BJ (cell line): ENCODE measurements at regions not wholly inside any gene's neighbourhood (a gene's known extent, or its start where the extent isn't known, plus 50 kb on each side); places are given as distances from the start of the nearest gene placed in this dataset.

Experiments
- CTCF ChIA-PET: fragments of 350-600 bp; formaldehyde crosslinking; extraction: SDS; loops from one replicate; lab custom pipeline; 2021; ENCODE audit warnings: antibody characterized with exemption, inconsistent platforms; lab: Yijun Ruan, JAX
- POLR2A ChIA-PET: fragments of 300-600 bp; sonication (Branson Sonifier 250); formaldehyde crosslinking; extraction: SDS; loops from one replicate; lab custom pipeline; 2021; ENCODE audit warnings: antibody characterized with exemption; lab: Charles Lee
- DNase-seq: peaks from one replicate; pipeline ENCODE4 v3.0.0-alpha.2; 2011; ENCODE audit warnings: low read depth
- H3K27me3 ChIP-seq: 2 replicates; pipeline ENCODE4 v1.6.0; 2011; ENCODE audit warnings: low read length; ENCODE audit not compliant: control insufficient read depth, insufficient read depth
- H3K36me3 ChIP-seq: 2 replicates; pipeline ENCODE4 v1.5.1; 2011; ENCODE audit warnings: low read length; ENCODE audit not compliant: control insufficient read depth, insufficient read depth
- H3K4me3 ChIP-seq: 2 replicates; pipeline ENCODE4 v1.5.1; 2011; ENCODE audit warnings: low read depth, mild to moderate bottlenecking, control low read depth, low read length
- CTCF ChIP-seq: IDR thresholded peaks from 2 replicates; pipeline ENCODE4 v1.5.1; 2011; ENCODE audit warnings: low read depth, mild to moderate bottlenecking, control low read depth, inconsistent platforms, low read length, moderate library complexity; ENCODE audit not compliant: insufficient read depth

GRCh38 chr2:239555571-239555905 is 154.7 kb upstream of the HDAC4 start:
- ChIA-PET POLR2A (no interaction called here), CTCF (no interaction called here)
- no peak overlapping the region for H3K4me3 ChIP-seq
- DNase-seq, result no peak
- no peak for TF ChIP-seq CTCF
- H3K27me3 ChIP-seq, result no peaks in the 10 kb centered on the region
- no peaks in the 10 kb centered on the region for H3K36me3 ChIP-seq

DNA sequence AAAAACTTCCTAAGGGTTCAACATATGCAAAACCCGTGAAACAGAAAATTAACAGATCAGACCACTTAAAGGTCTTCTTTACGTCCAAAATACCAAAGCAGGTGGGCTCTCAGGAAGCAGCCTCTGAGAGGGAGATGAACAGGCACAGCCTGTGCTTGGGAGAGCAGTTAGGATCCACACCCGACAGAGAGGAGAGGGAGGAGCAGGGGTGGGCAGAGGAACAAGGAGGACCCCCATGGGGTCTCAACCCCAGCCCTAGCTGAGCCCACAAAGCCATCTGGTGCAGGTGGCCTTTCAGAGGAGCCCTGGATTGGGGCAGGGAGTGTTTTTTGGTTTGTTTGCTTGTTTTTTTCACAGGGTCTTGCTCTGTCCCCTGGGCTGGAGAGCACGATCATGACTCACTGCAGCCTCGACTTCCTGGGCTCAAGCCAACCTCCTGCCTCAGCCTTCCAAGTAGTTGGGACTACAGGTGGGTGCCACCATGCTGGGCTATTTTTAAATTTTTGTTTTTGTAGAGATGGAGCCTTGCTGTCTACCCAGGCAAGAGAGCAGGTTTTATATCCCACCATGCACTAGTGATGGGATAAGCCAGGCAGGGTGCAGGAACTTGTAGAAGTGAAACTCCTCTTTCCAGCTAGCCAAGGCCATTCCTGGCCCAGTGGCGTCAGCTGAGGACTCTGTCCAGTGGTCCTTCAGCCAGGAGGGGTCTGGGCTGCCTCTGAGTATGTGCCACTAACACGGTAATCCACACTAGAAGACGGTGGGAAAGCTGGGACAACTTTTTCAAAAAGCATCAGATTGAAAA is 154.1 kb upstream of the HDAC4 start:
- H3K4me3 ChIP-seq, result no peak overlapping the region
- H3K27me3 ChIP-seq, result no peaks in the 10 kb centered on the region
- ChIA-PET CTCF (interaction anchor here (0.8 kb wide), 1 partner anchor 37 kb away, joined by 4 read pairs; no protein-coding TSS in a partner anchor), POLR2A (no interaction called here)
- no peak for DNase-seq
- H3K36me3 ChIP-seq, result no peaks in the 10 kb centered on the region
- no peak for TF ChIP-seq CTCF

DNA sequence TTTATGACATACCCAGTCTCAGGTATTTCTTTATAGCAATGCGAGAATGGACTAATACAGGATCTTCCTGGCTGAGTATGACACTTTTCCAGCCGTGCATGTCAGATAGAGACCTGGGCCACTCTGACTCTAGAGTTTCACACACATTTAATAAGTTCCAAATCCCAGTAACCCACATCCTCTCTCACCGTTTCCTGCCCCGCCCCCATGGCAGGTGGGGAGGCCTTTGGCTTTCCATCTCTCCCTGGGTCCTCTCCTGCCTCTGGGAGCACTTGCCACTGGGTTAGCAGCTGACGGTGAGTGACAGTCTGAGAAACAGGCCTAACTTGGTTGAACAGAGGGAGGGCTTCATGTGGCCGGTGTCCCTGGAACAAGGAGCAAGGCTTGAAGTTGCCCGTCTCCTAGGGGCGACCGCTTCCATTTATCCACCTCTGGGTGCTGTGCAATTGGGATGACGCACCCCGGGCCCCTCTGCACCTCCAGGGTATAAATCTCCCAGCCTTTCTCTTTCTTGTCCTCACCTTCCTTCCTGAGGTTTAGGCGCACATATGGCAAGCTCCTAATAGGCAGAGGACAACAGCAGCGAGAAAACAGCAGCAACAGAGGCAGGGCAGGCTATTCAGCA is 152.7 kb upstream of the HDAC4 start:
- DNase-seq, result no peak
- ChIA-PET POLR2A (no interaction called here), CTCF (no interaction called here)
- H3K36me3 ChIP-seq, result no peaks in the 10 kb centered on the region
- no peak for TF ChIP-seq CTCF
- H3K27me3 ChIP-seq, result no peaks in the 10 kb centered on the region
- no peak overlapping the region for H3K4me3 ChIP-seq

- H3K36me3 ChIP-seq, result no peaks in the 10 kb centered on the region
- CTCF ChIA-PET, result no interaction called here
- no peaks in the 10 kb centered on the region for H3K27me3 ChIP-seq
- TF ChIP-seq CTCF, result no peak
- POLR2A ChIA-PET, result no interaction called here
- H3K4me3 ChIP-seq, result no peak overlapping the region
- DNase-seq, result no peak
These were observed 151.6 kb upstream of the HDAC4 start for GRCh38 chr2:239552213-239552926.

- H3K4me3 ChIP-seq, result no peak overlapping the region
- CTCF ChIA-PET, result no interaction called here
- H3K27me3 ChIP-seq, result no peaks in the 10 kb centered on the region
- no peaks in the 10 kb centered on the region for H3K36me3 ChIP-seq
- no peak for TF ChIP-seq CTCF
- no peak for DNase-seq
- POLR2A ChIA-PET, result no interaction called here
These were observed 150.4 kb upstream of the HDAC4 start for GRCh38 chr2:239551206-239551605.
